HepG2 (cell line): ENCODE measurements at regions not wholly inside any gene's neighbourhood (a gene's known extent, or its start where the extent isn't known, plus 50 kb on each side); places are given as distances from the start of the nearest gene placed in this dataset.

Experiments used
- ATAC-seq: fragments of 200-7000 bp; cut with Tn5 transposase; 3 replicates; pipeline ENCODE4 v1.9.1; 2020; ENCODE audit warnings: mild to moderate bottlenecking, moderate library complexity
- BruUV-seq: library from RNA; stranded (reverse); fragments of 400-500 nt; replicated peaks from 2 replicates; lab custom pipeline; 2021; lab: Mats Ljungman, UMichigan
- CTCF ChIA-PET: fragments of 300-600 bp; formaldehyde crosslinking; extraction: SDS; loops from one replicate; lab custom pipeline; 2021; ENCODE audit warnings: low total read pairs, inconsistent platforms, low intra/inter-chr PET ratio; lab: Yijun Ruan, JAX
- POLR2A ChIA-PET: fragments of 350-600 bp; sonication (Branson Sonifier 250); formaldehyde crosslinking; loops from one replicate; lab custom pipeline; 2020; ENCODE audit warnings: antibody characterized with exemption, inconsistent platforms; lab: Yijun Ruan, JAX
- DNase-seq: peaks from one replicate; pipeline ENCODE4 v3.0.0-alpha.2; 2015; ENCODE audit warnings: low spot score
- FAIRE-seq: peaks from 3 replicates; lab custom pipeline; 2011; peaks lifted over from hg19 to GRCh38; lab: Jason Lieb, UNC
- H2AFZ ChIP-seq: one replicate; pipeline ENCODE4 v1.6.1; 2011; ENCODE audit warnings: low read length, inconsistent platforms
- H3K27ac ChIP-seq: fragments of 300-600 bp; 3 replicates; pipeline ENCODE4 v1.8.0; 2011; ENCODE audit warnings: mixed run types, mild to moderate bottlenecking, mixed read lengths, low read length, inconsistent platforms; ENCODE audit not compliant: insufficient read depth; ENCODE audit errors: extremely low read length
- H3K27me3 ChIP-seq, 2 experiments: fragments of 200-600 bp in 1 of 2; 2 replicates in 1 of 2; 3 replicates in 1 of 2; pipeline versions ENCODE4 v1.6.0 to v1.8.0; 2011; ENCODE audit warnings: low read length in 2 of 2, mild to moderate bottlenecking in 2 of 2, moderate library complexity in 2 of 2, inconsistent platforms in 1 of 2; ENCODE audit not compliant: insufficient read depth in 2 of 2, control insufficient read depth in 1 of 2
- H3K36me3 ChIP-seq, 2 experiments: fragments of 200-600 bp in 1 of 2; replicated peaks in 1 of 2; 2 replicates in 1 of 2; 3 replicates in 1 of 2; pipeline versions ENCODE4 v1.5.1 to v1.8.0; 2011; ENCODE audit warnings: low read length in 2 of 2, inconsistent platforms in 1 of 2; ENCODE audit not compliant: insufficient read depth in 2 of 2, control insufficient read depth in 1 of 2
- H3K4me1 ChIP-seq: 2 replicates; pipeline ENCODE4 v1.5.1; 2012; ENCODE audit warnings: low read length, inconsistent platforms; ENCODE audit not compliant: insufficient read depth
- H3K4me2 ChIP-seq: 2 replicates; pipeline ENCODE4 v1.6.0; 2011; ENCODE audit warnings: low read depth, low read length, inconsistent platforms
- H3K4me3 ChIP-seq, 3 experiments: fragments of 200-600 bp in 1 of 3; sonication (generic), shearing (Covaris generic) in 1 of 3; replicated peaks in 1 of 3; 2 replicates each; pipeline ENCODE4 v1.5.1; 2011 to 2016; ENCODE audit warnings: low read length in 3 of 3, inconsistent platforms in 2 of 3, low read depth in 2 of 3, mild to moderate bottlenecking in 2 of 3, control low read depth in 1 of 3, mixed read lengths in 1 of 3; ENCODE audit not compliant: insufficient read depth in 1 of 3
- H3K79me2 ChIP-seq: one replicate; pipeline ENCODE4 v1.6.1; 2011; ENCODE audit warnings: low read length, inconsistent platforms; ENCODE audit not compliant: insufficient read depth
- H3K9ac ChIP-seq: 2 replicates; pipeline ENCODE4 v1.6.0; 2011; ENCODE audit warnings: mild to moderate bottlenecking, low read depth, low read length, inconsistent platforms; ENCODE audit not compliant: insufficient read depth
- H3K9me3 ChIP-seq: 2 replicates; pipeline ENCODE4 v1.5.1; 2012; ENCODE audit warnings: mild to moderate bottlenecking, low read length
- H4K20me1 ChIP-seq: 2 replicates; pipeline ENCODE4 v1.6.0; 2011; ENCODE audit warnings: inconsistent platforms, mild to moderate bottlenecking, low read length, moderate library complexity; ENCODE audit not compliant: insufficient read depth
- ATF7 ChIP-seq, 2 experiments: fragments of 450-650 bp in 1 of 2; sonication (generic) in 1 of 2; formaldehyde crosslinking in 1 of 2; IDR thresholded peaks; 2 replicates each; pipeline versions ENCODE4 v1.4.0 to v1.6.1; 2016 to 2020; ENCODE audit warnings: antibody characterized with exemption in 1 of 2, mild to moderate bottlenecking in 1 of 2, missing genetic modification reagents in 1 of 2
- KMT2A ChIP-seq: sonication (generic); formaldehyde crosslinking; IDR thresholded peaks from 2 replicates; pipeline ENCODE4 v1.4.0; 2020; ENCODE audit warnings: missing genetic modification reagents
- WGBS: methylation state at CpG from one replicate; pipeline ENCODE4 v1.1.6; 2017; ENCODE audit warnings: low lambda C conversion rate; 5-methylcytosine and 5-hydroxymethylcytosine counted together
- in situ Hi-C: cut with HindIII; loops from 2 replicates; pipeline ENCODE4 v1.10.0; 2017; ENCODE audit warnings: low pct_unique_long_range_greater_than_20kb; ENCODE audit not compliant: extremely low pct_ligation_motif_present
- intact Hi-C: fragments of 100-400 bp; cut with micrococcal nuclease; formaldehyde crosslinking; loops from one replicate; pipeline ENCODE4 v1.10.0; 2022; ENCODE audit not compliant: unreplicated experiment
- TF ChIP-seq, protein P1 (sequence below): sonication (generic); formaldehyde crosslinking; IDR thresholded peaks from 2 replicates; pipeline ENCODE4 v1.4.0; 2020; ENCODE audit warnings: missing genetic modification reagents, borderline replicate concordance
- TF ChIP-seq, protein P2 (sequence below): sonication (generic); formaldehyde crosslinking; IDR thresholded peaks from 2 replicates; pipeline ENCODE4 v1.4.0; 2020; ENCODE audit warnings: mild to moderate bottlenecking, low read depth, missing genetic modification reagents

DNA sequence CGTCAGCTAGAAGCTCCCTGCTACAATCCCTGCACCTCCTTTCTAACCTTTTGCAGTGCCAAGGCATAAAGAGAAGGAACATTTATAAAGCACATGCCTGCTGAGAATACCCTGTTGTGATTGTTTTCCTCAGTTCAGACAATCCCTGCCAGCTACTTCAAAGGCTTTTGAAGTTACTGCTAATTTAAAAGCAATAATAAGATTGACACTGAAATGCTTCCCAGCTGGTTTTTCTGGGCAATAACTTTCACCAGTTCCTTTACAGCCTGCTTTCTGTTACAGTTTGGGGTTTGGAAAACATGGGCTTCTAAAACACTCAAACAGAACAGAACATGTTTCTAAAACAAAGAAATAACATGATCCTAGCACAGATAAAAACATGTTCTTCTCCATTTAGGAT lies 232.3 kb upstream of the CPEB2 start:
- intact Hi-C loops (no loop called here), in situ Hi-C loops (no loop called here)
- TF ChIP-seq, protein P1, sequence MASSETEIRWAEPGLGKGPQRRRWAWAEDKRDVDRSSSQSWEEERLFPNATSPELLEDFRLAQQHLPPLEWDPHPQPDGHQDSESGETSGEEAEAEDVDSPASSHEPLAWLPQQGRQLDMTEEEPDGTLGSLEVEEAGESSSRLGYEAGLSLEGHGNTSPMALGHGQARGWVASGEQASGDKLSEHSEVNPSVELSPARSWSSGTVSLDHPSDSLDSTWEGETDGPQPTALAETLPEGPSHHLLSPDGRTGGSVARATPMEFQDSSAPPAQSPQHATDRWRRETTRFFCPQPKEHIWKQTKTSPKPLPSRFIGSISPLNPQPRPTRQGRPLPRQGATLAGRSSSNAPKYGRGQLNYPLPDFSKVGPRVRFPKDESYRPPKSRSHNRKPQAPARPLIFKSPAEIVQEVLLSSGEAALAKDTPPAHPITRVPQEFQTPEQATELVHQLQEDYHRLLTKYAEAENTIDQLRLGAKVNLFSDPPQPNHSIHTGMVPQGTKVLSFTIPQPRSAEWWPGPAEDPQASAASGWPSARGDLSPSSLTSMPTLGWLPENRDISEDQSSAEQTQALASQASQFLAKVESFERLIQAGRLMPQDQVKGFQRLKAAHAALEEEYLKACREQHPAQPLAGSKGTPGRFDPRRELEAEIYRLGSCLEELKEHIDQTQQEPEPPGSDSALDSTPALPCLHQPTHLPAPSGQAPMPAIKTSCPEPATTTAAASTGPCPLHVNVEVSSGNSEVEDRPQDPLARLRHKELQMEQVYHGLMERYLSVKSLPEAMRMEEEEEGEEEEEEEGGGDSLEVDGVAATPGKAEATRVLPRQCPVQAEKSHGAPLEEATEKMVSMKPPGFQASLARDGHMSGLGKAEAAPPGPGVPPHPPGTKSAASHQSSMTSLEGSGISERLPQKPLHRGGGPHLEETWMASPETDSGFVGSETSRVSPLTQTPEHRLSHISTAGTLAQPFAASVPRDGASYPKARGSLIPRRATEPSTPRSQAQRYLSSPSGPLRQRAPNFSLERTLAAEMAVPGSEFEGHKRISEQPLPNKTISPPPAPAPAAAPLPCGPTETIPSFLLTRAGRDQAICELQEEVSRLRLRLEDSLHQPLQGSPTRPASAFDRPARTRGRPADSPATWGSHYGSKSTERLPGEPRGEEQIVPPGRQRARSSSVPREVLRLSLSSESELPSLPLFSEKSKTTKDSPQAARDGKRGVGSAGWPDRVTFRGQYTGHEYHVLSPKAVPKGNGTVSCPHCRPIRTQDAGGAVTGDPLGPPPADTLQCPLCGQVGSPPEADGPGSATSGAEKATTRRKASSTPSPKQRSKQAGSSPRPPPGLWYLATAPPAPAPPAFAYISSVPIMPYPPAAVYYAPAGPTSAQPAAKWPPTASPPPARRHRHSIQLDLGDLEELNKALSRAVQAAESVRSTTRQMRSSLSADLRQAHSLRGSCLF: no peak
- no peak for TF ChIP-seq ATF7 (IDR thresholded peaks at IDR 0.05)
- TF ChIP-seq ATF7 (CRISPR knock-in tag; IDR thresholded peaks at IDR 0.05): no peak
- no peak for TF ChIP-seq KMT2A
- TF ChIP-seq, protein P2, sequence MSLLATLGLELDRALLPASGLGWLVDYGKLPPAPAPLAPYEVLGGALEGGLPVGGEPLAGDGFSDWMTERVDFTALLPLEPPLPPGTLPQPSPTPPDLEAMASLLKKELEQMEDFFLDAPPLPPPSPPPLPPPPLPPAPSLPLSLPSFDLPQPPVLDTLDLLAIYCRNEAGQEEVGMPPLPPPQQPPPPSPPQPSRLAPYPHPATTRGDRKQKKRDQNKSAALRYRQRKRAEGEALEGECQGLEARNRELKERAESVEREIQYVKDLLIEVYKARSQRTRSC (CRISPR knock-in tag): no peak
- no peak overlapping the region for H3K9ac ChIP-seq
- DNase-seq (no peak), ATAC-seq (no peak), FAIRE-seq (no peak)
- H3K4me3 ChIP-seq: no peak overlapping the region
- no peak overlapping the region for H2AFZ ChIP-seq
- POLR2A ChIA-PET: no interaction called here
- BruUV-seq: no TSS peak
- no peak overlapping the region for H3K4me2 ChIP-seq
- CTCF ChIA-PET: no interaction called here
- no peaks in the 10 kb centered on the region for H3K4me1 ChIP-seq
- no peaks in the 10 kb centered on the region for H3K79me2 ChIP-seq
- H4K20me1 ChIP-seq: no peaks in the 10 kb centered on the region
- no peaks in the 10 kb centered on the region for H3K36me3 ChIP-seq
- no peak overlapping the region for H3K27ac ChIP-seq
- H3K27me3 ChIP-seq: no peaks in the 10 kb centered on the region
- H3K9me3 ChIP-seq: peaks cover 72% of the 10 kb centered on the region
- WGBS: 13% methylated on average over 1 of the region's 1 CpG
